HS-5 (cell line): ENCODE measurements at regions not wholly inside any gene's neighbourhood (a gene's known extent, or its start where the extent isn't known, plus 50 kb on each side); places are given as distances from the start of the nearest gene placed in this dataset.
"Not testable (repeated sequence)": the region's sequence is repeated elsewhere in the genome, so short reads cannot be mapped to it uniquely, and the experiment has no call there.

Experiments
- DNase-seq: peaks from one replicate; pipeline ENCODE4 v3.0.0-alpha.2; 2012; ENCODE audit warnings: low read depth

DNA sequence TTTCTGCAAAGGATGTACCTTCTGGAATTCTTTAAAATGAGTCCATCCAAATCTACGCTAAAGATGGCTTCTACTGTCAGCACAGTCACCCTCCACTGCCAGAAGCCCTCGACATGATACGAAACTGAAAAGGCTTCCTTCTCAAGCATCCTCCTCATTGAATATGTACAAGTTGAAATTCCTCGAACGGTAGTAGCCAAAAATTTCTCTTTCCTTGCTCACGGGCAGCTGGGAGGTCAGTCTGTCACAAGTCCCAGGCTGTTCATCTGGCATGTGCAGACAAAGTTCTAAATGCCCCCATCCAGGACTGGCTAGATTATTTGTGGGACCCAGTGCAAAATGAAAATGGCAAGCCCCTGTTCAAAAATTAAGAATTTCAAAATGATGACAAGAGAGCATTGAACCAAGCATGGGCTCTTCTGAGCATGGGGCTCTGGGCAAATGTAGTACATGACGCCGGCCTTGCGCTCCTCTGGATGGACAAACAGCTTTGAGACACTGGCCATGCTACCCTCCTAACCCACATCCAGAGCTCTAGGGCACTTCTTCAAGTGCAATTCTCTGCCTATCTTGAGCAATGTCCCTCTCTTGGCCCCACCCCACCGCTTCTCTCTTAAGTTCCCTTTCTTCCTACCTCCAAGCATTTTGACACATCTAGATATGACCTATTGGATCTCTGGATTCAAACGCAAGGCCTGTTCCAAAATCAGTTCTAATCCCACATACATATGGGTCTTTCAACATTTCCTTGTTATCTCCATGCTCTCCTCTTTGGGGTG is 78.9 kb upstream of the FLT1 start:
- DNase-seq: no peak

DNA sequence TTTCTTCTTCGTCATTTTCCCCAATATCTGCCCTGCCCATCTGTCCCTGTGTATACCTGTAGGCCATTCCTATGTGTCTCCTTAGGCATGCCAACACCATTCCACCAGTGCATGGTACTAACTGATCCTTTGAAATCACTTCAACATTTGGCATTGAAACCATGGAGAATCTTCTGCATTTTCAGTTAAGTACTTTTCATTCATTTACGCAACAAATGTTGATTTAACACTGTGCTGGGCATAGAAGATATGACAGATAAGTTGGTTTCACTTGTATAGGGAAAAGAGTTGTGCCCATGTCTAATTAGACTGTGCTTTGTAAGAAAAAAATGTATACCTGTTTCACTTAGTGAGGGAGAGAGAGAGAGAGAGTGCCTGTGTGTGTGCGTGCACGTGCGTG is 77.9 kb upstream of the FLT1 start:
- no peak for DNase-seq

DNA sequence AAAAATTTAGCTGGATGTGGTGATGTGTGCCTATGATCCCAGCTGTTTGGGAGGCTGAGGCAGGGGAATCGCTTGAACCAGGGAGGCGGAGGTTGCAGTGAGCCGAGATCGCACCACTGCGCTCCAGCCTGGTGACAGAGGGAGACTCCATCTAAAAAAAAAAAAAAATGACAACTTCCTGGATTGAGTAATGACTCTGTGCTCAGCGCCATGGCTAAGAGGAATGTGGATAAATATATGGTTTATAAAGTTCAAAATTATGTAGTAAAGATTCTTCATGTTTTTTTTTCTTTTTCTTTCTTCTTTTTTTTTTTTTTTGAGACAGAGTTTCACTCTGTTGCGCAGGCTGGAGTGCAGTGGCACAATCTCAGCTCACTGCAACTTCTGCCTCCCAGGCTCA is 75.4 kb upstream of the FLT1 start:
- DNase-seq: not testable (repeated sequence)

DNA sequence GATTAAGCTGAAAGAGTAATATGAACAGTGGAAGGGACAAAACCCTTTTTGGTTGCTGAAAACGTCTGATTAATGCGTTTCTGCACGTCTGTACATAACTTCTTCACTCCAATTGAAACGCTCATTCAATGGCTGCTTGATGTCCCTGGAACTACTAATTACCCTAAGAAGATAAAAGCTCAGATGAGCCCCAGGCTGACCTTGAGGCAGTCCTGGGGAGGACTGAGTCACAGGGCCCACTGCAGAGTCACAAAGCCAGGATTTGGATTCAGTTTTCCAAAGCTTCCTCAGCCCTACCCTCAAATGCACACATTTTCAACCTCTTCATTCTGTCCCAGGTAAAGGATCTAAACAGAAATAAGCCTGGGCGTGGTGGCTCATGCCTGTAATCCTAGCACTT is 75.0 kb upstream of the FLT1 start:
- DNase-seq: no peak

DNA sequence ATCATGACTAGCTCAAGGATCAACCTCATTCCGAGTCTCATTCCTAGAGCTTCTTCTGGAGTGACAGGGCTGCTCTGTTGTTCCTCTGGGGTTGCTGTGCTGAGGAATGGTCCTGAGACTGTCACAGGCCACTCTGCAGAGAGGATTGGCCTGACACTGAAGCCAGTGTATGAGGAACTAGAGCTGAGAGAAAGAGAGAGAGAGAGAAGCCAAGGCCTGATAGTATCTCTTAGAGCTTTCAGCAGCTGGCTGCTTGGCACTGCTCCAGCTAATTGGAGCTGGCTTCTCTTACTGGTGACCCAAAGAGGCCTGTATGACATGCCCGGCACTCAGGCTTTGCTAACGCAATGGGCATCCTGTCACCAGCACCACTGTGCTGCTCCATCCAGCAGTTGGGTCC is 73.4 kb upstream of the FLT1 start:
- no peak for DNase-seq

DNA sequence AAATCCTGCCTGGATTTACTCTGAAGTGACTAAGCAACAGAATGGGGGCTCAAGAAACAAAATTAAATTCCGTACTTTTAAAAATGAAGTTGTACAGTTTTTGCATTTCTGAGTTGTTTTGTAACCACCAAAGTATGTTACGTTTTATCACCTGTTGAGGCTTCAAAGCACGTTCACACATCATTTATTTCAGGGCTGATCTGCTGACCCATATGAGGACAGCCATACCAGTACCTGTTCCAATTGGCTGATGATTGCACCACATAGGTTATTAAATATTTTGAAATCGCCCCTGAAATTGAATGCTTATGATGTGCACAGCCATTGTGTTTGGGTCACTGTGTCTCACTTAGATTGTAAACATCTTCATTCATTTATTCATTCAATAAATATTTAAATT is 72.0 kb upstream of the FLT1 start:
- DNase-seq: no peak

DNA sequence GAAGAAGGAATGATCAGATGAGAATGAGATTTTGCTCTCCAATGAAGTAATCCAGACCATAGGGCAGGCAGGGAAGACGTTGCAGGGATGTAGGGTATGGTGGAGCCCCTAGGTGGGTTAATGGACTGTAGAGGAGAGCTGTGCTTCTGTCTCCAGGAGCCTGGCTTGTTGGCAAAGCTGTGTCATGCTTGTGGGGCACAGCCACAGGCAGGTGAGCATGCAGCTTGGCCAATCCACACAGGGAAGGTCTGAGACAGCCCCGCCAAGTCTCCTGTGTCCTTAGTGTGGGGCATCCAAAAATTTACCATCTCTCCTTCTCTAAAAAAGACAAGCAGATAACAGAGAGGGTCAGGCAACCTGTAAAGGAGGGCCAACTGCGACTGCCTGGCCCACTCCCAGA is 71.4 kb upstream of the FLT1 start:
- no peak for DNase-seq

DNA sequence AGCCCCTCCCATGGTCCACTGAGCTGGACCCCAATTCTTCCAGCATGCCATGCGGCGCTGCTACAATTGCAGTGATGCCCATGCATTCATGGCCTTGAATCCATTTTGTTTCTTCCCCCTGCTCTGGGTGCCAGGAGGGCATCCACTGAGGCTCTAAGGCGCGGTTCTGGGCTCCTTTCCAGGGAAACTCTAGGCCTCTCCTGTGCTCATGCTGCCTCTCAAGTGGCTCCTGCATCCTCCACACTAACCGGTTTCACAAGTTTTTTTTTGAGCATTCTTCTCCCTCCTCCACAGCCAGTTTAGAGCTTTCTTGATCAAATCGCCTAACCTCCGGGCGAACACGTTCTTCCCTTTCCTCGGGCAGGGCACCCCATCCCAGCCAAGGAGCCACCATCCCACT is 69.1 kb upstream of the FLT1 start:
- DNase-seq: no peak

DNA sequence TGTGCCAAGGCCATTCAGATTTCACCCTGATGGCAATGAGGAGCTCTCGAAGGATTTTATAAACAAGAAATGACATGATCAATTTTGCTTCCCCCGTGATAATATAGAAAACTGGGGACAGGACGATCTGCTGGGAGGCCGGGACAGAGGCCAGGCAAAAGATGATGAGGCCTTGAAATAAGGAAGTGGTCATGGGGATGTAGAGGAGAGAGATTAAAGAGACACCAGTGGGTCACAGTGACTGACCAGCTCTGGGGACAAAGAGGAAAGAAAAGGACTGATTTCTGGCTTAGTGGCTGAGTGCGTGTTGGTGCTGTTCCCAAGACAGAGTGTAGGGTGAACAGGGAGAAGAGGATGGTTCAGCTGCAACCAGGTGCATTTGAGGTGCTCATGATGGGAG is 68.7 kb upstream of the FLT1 start:
- no peak for DNase-seq

DNA sequence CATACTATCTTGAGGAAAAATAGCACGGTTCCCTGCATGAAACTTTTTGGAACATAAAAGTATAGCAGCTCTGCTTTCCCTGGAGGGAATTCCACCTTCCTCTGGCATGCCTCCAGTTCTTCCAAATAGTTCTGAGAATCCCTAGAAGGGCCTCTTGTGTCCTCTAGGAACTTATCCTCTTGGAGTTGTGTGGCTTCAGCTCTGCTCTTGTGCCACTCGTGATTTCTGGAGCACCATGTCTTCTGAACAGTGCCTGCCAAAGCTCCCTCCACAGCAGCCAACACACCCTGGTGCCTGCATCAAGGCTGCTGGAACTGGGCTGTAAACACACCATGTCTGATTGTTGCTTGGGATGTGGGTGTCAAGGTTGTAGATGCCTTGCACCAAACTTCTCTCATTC is 65.7 kb upstream of the FLT1 start:
- DNase-seq: no peak

DNA sequence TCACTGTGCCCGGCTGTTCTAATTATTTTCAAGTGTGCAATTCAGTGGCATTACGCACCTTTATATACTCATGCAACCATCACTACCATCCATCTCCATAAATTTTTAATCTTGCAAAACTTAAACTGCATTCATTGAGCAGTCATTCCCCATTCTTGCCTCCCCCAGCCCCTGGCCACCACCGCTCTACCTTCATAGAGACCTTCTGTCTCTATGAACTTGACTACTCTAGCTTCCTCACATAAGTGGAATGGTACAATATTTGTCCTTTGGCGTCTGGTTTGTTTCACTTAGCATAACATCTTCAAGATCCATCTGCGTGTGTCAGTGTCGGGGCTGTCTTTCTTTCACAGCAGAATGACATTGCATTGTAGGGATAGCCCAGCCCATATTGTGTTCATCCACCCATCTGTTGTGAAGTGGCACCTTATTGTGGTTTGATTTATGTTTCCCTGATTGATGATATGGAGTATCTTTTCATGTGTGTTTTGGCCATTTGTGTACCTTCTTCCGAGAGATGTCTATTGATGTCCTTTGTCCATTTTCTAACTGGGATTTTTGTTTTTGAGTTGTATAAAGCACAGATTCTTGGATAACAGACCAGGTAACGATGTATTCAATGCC is 64.8 kb upstream of the FLT1 start:
- DNase-seq: no peak

DNA sequence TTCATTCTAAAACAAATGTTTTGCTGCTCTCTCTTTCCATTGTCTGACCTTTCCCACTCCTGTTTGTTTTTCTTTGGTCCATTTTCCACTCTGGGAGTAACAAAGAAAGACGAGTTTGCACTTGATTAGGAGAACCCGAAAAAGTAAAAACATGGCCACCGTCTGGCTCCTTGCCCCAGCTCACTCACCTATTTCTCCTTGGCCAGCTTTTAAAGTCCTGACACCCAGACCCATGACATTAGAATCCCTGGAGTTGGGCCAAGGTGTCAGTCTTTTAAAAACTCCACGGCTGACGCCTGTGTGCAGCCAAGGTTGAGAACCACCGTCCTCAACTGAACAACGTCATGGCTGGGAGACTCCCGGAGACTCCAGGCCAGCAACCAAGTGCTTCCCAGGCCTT is 63.6 kb upstream of the FLT1 start:
- DNase-seq: no peak

DNA sequence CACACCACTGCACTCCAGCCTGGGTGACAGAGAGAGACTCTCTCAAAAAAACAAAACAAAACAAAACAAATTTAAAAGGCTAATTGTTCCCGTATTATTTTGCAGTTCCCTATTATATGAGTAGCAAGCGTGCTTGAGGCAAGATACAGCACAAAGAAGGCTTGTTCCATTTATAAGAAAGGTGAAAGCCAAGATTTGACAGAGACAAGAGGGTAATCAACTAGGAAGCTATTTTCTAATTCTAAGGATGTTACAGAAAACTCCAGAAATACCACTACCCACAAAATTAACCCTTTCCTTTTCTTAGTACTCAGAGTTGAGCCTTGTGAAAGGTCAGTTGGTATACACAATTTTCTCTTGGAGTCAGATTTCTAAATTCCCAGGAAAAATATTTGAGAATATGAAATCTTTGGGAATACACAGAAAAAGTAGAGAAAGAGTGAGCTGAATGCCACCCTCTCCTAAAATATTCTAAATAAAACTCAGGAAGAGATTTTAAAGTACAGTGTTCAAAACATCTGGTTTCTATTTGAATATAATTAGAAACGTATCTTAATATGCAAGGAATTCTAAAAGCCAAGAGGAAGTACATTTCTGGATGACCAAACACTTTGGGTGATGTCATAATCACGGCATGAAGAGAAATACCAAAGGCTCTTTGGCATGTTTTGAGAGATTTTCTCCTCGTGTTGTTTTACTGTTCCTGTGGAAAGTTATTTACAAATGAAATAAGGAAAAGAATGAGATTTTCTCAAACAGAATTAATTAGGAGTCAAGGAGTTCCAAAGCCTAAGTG is 63.0 kb upstream of the FLT1 start:
- DNase-seq: peak; percentile 53

DNA sequence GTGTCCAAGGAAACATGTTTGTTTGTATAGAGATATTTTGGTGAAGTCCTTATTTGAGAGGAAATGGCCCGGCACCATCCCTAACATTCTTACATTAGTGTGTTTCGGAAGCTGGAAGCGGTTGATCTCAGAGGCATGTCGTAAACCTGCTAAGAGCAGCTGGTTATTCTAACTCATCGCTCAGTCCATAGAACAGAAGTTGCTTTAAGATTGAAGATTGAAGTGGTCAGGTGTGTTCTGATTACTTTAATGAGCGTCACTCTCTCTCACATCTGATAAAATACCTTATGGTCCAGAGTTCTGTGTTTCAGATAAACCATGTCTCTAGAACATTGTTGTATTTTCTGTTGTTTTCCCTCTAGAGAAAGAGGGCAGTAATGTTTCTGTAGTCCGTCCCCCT is 60.2 kb upstream of the FLT1 start:
- DNase-seq: no peak

DNA sequence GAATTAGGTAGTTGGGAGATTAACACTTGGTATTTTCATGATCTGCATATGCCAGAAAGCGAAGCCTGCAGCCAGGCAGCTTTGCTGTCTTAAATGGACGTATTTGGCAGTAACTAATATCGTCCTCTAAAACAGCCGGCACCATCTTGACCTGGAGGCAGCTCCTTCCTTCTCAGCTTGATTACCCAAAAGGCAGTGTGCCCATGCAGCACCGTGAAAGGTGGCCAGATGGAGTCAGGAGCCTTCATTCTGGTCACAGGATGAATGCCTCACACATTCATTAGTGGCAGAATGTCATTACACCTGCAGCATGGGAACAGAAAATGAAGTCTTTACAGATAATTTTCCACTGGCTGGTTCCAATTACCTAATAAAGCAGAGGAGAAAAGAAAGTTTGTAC is 59.0 kb upstream of the FLT1 start:
- no peak for DNase-seq

DNA sequence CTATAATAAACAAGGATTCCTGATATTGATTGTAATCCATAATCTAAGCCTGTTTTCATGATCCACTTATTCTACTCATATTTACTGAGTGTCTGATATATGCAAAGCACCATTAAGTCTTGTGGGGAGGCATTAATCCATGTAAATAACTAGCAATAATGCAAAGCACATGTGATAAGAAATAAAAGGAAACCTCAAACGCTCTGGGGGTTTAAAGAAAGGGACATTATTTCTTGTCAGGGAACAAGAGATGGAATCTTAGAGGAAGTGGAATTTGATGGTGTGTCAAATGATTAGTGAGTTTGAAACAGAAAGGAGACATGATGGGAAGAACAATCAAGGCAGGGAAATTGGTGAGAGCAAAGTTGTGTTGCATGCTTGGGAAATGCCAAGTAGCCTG is 57.4 kb upstream of the FLT1 start:
- no peak for DNase-seq

DNA sequence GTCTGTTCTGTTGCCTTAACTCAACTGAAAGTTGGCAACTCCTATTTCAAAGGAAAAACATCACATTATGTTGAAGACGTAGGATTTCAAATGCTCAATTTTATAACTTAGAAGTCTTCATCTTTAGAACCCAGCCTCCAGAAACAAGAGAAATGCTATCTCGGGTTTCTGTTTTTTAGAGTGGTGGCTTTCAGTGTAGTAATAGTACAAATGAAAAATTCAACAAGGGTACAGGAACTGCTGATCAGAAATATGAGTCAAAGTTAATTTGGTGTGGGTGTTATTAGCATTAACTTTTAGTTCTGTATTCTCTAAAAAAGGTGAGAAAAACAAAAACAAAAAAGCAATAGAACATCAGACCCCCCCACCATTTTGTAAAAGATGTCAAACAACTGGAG is 56.6 kb upstream of the FLT1 start:
- no peak for DNase-seq

DNA sequence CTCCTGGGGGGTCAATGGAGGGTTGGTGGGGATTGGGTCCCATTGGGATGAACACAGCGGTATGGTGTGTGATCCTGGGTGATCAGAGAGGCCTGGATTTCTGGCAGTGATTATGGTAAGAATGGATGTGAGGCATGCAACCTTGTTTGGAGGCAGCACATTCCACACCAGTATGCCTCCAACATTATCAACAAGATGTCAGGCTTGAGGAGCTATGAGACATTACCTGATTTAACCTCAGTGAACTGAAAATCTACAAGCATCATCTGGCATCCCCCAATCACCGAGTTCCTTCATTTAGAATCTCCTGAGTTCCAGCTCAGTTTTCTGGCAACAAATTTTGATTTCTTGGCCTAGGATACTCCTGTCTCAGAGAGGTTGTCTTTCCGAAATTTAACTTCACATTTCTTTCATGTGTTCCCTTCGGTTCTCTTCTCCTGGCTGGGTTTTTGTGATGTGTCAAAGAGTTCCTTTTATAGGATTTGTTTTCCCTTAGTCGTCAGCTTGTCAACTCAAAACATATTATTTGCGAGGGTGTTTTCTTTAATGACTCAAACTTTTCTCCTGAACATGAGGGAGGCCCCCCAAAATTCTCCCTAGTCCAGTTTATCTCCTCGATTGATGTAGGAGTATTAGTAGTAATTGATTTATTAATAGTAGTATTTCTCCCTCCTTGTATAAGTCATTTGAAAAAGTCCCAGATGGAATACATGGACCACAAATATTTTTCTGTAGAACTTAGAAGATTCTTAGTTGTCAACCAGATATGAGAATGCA is 56.0 kb upstream of the FLT1 start:
- DNase-seq: no peak

DNA sequence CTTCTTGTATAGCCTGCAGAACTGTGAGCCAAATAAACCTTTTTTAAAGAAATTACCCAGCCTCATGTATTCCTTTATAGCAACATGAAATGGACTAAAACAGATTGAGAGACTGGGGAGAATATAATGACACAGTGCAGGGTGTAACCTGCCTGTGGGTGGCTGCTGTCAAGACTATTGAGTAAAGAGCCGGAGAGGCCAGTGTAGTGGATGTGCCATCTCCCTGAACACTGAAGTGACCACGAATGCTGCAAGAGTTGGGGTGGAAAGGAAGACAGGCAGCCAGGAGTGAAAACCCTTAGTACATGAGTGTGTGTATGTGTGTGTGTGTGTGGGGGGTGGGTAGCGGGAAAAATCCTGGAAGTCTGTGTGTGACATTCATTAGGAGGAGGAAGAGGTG is 55.2 kb upstream of the FLT1 start:
- no peak for DNase-seq

DNA sequence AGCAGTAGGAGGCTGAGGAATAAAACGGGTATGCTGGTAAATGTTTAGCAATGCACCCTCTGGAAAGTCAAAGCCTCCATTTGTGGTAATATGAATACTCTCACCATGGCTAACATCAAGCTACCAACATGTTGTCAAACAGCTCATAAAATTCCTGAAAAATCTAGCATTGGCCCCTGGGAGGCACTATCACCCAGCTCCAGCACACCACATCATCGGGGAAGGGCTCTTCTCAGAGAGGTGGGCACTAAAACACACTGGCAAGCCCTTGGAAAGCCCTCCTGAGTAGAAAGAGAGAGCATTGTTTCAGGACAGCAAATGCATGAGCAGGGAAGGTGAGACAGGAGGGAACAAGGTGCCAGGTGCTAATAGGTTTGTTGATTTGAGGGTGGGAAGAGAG is 53.9 kb upstream of the FLT1 start:
- no peak for DNase-seq

DNA sequence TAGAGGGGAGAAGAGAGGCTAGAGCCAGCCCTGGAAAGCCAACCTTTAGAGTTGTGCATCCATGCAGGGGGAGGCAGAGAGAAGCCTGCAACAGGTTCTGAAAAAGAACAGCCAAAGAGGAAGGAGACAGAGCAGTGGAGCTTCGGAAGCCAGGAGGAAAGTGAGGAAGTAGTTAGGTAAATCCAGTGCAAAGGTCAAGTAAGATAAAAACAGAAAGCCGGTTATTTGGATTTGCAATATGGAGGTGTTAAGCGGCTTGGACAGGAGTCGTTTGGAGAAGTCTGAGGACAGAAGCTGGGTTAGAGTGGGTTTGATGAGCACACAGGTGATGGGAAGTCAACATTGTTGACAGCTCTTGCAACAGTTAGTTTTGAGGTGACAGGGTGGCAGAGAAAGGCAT is 53.5 kb upstream of the FLT1 start:
- DNase-seq: no peak

DNA sequence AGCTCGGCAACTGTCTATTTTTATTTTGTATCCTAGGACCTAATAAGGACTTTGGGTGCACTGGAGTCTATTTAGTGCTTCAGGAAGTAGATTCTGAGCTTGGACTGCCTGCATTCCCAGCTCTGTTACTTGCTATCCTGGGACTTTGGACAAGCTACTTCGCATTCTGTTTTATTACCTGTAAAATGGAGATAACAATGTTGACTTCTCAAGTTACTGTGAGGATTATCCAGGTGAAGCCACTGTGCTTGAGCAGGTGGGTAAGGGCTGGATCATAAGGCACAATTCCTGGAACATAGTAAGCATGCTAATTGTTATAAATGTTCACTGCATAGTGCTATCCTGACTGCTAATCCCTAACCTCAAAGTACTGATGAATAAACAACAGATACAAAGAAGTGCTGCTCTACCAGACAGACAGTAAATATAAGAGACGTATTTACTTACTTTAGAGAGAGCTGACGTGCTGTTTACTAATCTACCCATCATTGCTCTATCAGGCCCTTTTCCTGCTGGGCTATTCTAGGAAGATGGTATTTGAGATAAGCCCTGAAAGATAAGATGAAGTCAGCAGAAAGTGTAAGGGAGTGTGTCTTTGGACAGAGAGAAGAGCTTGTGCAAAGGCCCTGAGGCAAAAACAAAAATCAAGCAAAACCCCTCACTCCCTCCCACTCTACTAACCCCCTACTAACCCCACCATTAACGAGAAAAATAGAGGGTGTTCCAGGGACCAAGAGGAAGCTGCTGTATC is 50.8 kb upstream of the FLT1 start:
- no peak for DNase-seq
